ENCODE measurements at regions not wholly inside any gene's neighbourhood (a gene's known extent, or its start where the extent isn't known, plus 50 kb on each side); places are given as distances from the start of the nearest gene placed in this dataset.

DNA sequence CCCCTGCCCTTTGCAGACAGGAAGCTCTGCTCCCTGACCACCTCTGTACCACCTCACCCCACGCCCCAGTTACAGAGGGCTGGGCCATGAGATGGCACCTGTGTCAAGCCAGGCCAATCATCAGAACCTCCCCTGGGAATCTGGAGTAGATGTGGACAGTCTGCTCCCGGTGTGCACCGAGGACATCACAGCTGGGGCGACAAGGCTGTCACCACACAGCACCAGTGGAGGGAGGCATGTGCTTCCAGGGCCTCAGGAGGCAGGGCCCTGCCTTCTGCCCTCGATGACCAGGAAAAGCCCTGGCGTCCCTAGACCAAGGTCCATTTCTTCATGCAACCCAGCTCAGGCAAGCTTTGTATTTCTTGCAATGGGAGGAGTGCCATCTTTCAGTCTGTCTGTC is 309.5 kb downstream of the CTTN start:
- TF ChIP-seq ELF1 (IDR thresholded peaks at IDR 0.05; ENCODE audit: borderline replicate concordance, low read depth): no peak
- TF ChIP-seq, protein P1, sequence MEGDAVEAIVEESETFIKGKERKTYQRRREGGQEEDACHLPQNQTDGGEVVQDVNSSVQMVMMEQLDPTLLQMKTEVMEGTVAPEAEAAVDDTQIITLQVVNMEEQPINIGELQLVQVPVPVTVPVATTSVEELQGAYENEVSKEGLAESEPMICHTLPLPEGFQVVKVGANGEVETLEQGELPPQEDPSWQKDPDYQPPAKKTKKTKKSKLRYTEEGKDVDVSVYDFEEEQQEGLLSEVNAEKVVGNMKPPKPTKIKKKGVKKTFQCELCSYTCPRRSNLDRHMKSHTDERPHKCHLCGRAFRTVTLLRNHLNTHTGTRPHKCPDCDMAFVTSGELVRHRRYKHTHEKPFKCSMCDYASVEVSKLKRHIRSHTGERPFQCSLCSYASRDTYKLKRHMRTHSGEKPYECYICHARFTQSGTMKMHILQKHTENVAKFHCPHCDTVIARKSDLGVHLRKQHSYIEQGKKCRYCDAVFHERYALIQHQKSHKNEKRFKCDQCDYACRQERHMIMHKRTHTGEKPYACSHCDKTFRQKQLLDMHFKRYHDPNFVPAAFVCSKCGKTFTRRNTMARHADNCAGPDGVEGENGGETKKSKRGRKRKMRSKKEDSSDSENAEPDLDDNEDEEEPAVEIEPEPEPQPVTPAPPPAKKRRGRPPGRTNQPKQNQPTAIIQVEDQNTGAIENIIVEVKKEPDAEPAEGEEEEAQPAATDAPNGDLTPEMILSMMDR (IDR thresholded peaks at IDR 0.05 in 2 of 3, conservative IDR thresholded peaks at IDR 0.05 in 1 of 3; ENCODE audit: borderline replicate concordance in 1 of 3, insufficient read depth in 1 of 3, low read depth in 2 of 3, low read length in 2 of 3): no peak
- no peak for TF ChIP-seq EZH2 (IDR thresholded peaks at IDR 0.05)
- no peak for TF ChIP-seq REST (IDR thresholded peaks at IDR 0.05; ENCODE audit: low read depth)
- no peak for TF ChIP-seq SP1 (IDR thresholded peaks at IDR 0.05; ENCODE audit: low read depth)
